ENCODE measurements at regions not wholly inside any gene's neighbourhood (a gene's known extent, or its start where the extent isn't known, plus 50 kb on each side); places are given as distances from the start of the nearest gene placed in this dataset.

GRCh38 chrX:83004012-83004411, 504.1 kb upstream of the POU3F4 start:
- H3K4me2 ChIP-seq (ENCODE audit: control insufficient read depth, insufficient read depth) = no peak overlapping the region
- FAIRE-seq = no peak
- intact Hi-C loops (cut with micrococcal nuclease; ENCODE audit: unreplicated experiment) = no loop called here
- DNase-seq (ENCODE audit: low read depth, low spot score) = no peak
- TF ChIP-seq FOXM1 (IDR thresholded peaks at IDR 0.05; ENCODE audit: low read depth, low read length) (no peak), CUX1 (IDR thresholded peaks at IDR 0.05; ENCODE audit: insufficient replicate concordance, low read depth, low read length) (no peak), MLLT1 (IDR thresholded peaks at IDR 0.05) (no peak)
- TF ChIP-seq, protein P1, sequence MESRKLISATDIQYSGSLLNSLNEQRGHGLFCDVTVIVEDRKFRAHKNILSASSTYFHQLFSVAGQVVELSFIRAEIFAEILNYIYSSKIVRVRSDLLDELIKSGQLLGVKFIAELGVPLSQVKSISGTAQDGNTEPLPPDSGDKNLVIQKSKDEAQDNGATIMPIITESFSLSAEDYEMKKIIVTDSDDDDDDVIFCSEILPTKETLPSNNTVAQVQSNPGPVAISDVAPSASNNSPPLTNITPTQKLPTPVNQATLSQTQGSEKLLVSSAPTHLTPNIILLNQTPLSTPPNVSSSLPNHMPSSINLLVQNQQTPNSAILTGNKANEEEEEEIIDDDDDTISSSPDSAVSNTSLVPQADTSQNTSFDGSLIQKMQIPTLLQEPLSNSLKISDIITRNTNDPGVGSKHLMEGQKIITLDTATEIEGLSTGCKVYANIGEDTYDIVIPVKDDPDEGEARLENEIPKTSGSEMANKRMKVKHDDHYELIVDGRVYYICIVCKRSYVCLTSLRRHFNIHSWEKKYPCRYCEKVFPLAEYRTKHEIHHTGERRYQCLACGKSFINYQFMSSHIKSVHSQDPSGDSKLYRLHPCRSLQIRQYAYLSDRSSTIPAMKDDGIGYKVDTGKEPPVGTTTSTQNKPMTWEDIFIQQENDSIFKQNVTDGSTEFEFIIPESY (IDR thresholded peaks at IDR 0.05) = no peak
- ChIA-PET CTCF (interaction anchor here (0.6 kb wide), 1 partner anchor 407 kb away, joined by 4 read pairs; no protein-coding TSS in a partner anchor), RAD21 (ENCODE audit: unreplicated experiment) (no interaction called here), POLR2A (no interaction called here), SMC1A (ENCODE audit: uncharacterized antibody, unreplicated experiment) (no interaction called here)
- no peak overlapping the region for H3K27ac ChIP-seq (ENCODE audit: control insufficient read depth, insufficient read depth)
- no peaks in the 10 kb centered on the region for H4K20me1 ChIP-seq (ENCODE audit: control insufficient read depth, insufficient read depth)
- H3K79me2 ChIP-seq (ENCODE audit: control insufficient read depth, insufficient read depth, low read length) = no peaks in the 10 kb centered on the region
- H3K9ac ChIP-seq (ENCODE audit: control insufficient read depth, insufficient read depth, low read length) = no peak overlapping the region
- H3K9me3 ChIP-seq (replicated peaks; ENCODE audit: control insufficient read depth, insufficient read depth, low read length) = no peaks in the 10 kb centered on the region
- 0% methylated on average over 1 of the region's 1 CpG for WGBS (ENCODE audit: insufficient coverage, insufficient replicate concordance, low lambda C conversion rate, missing lambda C conversion rate)
- no peak overlapping the region for H2AFZ ChIP-seq (ENCODE audit: control insufficient read depth, low read depth, low read length)
- no peak for ATAC-seq
- no peaks in the 10 kb centered on the region for H3K36me3 ChIP-seq (ENCODE audit: control insufficient read depth in 2 of 2, insufficient read depth in 2 of 2, low read length in 1 of 2)
- BruUV-seq (replicated peaks) = no TSS peak
- no peaks in the 10 kb centered on the region for H3K4me1 ChIP-seq (ENCODE audit: control insufficient read depth, insufficient read depth, low read length)
- H3K27me3 ChIP-seq (replicated peaks in 1 of 2; ENCODE audit: control insufficient read depth in 2 of 2, insufficient read depth in 2 of 2, low read length in 1 of 2) = no peaks in the 10 kb centered on the region
- no peak overlapping the region for H3K4me3 ChIP-seq
- in situ Hi-C loops (cut with MboI) = loop anchor here (25.0 kb wide), 2 partner anchors 633 to 758 kb away; no protein-coding TSS in a partner anchor
